ENCODE measurements at regions not wholly inside any gene's neighbourhood (a gene's known extent, or its start where the extent isn't known, plus 50 kb on each side); places are given as distances from the start of the nearest gene placed in this dataset.

DNA sequence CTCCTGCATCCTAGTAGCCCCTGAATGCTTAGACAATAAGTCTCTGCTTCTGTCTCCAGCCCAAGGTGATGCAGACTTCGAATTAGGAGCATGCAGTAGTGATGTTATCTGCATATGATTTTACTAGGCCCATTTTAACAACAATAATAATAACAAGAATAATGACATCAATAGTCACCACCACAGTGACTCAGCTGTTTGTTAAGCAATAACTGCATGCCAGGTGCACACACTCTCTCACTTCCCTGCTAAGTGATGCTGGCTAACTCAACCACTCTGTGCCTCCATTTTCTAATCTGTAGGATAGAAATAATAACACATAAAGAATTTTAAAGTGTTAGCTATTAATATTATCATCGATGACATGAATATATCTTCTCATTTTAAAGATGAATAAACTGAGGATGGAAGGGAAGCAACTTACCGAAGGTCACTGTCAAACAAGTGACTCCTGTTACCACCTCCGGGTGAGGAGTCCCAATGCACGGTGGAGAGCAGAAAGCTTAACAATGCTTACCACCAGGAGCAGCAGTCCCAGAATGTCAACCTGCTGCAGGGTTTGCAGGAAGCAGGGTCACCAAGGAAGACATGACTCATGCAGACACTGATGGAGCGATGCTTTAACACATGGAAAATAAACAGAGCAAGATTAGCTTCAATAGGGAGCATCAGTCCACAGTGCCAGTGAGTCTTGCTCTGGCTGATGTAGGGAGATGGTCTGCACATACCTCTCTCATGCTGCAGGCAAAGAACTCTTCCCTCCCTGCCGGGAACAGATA, 290.2 kb downstream of the SPATA17 start:
- TF ChIP-seq, protein P1, sequence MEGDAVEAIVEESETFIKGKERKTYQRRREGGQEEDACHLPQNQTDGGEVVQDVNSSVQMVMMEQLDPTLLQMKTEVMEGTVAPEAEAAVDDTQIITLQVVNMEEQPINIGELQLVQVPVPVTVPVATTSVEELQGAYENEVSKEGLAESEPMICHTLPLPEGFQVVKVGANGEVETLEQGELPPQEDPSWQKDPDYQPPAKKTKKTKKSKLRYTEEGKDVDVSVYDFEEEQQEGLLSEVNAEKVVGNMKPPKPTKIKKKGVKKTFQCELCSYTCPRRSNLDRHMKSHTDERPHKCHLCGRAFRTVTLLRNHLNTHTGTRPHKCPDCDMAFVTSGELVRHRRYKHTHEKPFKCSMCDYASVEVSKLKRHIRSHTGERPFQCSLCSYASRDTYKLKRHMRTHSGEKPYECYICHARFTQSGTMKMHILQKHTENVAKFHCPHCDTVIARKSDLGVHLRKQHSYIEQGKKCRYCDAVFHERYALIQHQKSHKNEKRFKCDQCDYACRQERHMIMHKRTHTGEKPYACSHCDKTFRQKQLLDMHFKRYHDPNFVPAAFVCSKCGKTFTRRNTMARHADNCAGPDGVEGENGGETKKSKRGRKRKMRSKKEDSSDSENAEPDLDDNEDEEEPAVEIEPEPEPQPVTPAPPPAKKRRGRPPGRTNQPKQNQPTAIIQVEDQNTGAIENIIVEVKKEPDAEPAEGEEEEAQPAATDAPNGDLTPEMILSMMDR (IDR thresholded peaks at IDR 0.05; ENCODE audit: insufficient read depth, missing control alignments), result no peak
- no peak for DNase-seq (ENCODE audit: insufficient read length, low spot score)
- no peak for FAIRE-seq

DNA sequence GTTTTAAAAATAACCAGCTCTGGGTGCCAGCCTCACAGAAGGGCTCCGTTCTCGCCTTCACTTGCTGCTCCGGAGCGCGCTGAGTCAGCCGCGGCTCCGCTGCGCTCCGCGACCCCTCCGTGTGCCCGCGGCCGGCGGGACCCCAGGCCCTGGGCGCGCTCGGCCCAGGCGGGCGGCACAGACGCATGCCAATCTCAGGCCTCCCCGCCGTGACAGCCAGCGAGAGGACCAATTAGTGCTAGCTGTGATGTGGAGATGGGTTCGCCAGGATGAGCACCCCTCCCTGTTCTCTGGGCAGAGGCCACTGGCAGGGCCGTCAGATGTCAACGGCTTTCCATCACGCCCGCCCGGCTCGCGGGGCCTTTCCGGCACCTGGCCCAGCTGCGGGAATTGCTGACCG, 293.8 kb downstream of the SPATA17 start:
- TF ChIP-seq, protein P1 (IDR thresholded peaks at IDR 0.05; ENCODE audit: insufficient read depth, missing control alignments), result no peak
- FAIRE-seq (no peak), DNase-seq (ENCODE audit: insufficient read length, low spot score) (no peak)

DNA sequence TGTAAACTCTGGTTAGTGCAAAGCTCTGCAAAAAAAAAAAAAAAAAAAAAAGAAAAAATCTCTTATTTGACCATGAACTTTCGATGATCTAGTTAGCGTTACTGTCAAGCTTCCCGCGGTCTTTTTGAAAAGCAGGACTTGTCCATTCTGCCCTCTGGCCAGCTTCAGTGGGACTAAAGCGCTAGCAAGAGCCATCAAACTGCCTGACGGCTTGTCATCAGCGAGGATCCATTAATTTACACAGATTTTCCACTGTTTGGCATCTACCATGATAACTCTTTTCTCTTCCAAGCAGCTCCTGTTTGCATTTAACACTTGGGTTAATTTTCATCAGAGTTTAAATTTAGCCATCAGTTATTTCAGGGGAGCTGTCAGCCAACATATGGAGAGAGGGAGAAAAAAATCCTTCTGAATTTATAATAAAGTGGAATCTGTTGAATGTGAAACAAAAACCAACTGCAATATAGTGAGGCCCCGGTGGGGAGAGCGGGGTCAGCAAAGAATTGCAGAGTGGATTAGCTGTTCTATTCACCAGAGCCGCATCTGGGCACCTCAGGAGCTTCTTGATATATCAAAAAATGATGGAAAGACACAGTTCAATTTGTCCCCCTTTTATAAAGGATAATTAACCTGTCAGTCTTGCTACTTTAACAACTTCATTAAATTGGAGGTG, 298.2 kb downstream of the SPATA17 start:
- DNase-seq (ENCODE audit: insufficient read length, low spot score) (no peak), FAIRE-seq (no peak)
- TF ChIP-seq, protein P1 (IDR thresholded peaks at IDR 0.05; ENCODE audit: insufficient read depth, missing control alignments), result no peak

DNA sequence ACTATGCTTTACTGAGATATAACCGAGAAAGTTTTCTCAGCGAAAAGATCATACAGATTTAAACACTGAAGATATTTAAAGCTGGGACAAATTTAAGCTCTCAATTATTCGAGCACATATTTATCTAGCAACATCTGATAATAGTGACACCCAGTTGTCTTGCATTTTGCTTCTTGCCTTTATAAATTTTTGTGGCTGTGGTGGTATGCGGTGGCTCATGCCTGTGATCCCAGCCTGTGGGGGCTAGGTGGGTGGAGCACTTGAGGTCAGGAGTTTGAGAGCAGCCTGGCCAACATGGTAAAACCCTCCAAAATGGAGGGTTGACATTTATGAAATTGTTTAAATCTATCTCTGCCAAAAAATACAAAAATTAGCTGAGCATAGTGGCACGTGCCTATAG, 312.2 kb downstream of the SPATA17 start:
- FAIRE-seq, result no peak
- TF ChIP-seq, protein P1 (IDR thresholded peaks at IDR 0.05; ENCODE audit: insufficient read depth, missing control alignments), result no peak

DNA sequence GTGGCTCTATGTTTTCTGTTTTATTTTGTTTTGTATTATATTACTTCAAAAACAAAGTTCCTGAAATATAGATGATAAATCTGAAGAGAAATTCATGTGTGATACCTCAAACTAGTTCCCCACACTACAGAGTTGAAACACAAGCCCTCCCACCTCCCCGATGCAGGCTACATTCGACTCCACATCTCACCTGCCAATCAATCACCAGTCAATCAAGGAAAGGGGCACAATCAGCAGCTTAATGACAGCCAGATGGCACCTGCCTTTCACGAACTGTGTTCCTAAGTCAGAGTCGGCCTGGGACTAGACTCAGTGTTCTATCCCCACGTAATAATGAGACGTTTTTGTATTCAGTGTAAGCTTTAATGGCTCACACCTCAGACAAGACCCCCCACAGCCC, 313.4 kb downstream of the SPATA17 start:
- no peak for DNase-seq (ENCODE audit: insufficient read length, low spot score)
- TF ChIP-seq, protein P1 (IDR thresholded peaks at IDR 0.05; ENCODE audit: insufficient read depth, missing control alignments), result no peak

More for the DNA sequence above, 312.2 kb downstream of the SPATA17 start:
- DNase-seq (ENCODE audit: insufficient read length, low spot score), result no peak

DNA sequence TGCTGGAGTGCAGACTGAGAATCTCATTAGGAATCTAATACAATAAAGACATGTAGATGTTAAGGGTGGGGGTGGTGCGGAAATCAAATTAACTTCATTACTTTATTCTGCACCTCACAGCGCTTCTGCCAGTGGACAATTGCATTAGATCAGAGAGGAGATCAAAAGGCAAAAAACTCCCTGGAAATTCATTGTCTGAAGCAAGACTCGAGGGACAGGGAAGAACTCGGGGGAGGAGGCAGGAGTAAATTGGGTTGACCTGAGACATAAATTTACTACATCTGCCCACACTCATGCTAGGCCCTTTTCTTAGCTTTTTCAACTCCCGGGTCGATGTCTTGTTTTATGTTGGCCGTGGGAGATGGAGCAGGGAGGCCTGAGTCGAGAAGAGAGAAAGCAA, 315.4 kb downstream of the SPATA17 start:
- FAIRE-seq (no peak), DNase-seq (ENCODE audit: insufficient read length, low spot score) (no peak)
- TF ChIP-seq, protein P1 (IDR thresholded peaks at IDR 0.05; ENCODE audit: insufficient read depth, missing control alignments), result no peak

More for the DNA sequence above, 313.4 kb downstream of the SPATA17 start:
- FAIRE-seq, result no peak

DNA sequence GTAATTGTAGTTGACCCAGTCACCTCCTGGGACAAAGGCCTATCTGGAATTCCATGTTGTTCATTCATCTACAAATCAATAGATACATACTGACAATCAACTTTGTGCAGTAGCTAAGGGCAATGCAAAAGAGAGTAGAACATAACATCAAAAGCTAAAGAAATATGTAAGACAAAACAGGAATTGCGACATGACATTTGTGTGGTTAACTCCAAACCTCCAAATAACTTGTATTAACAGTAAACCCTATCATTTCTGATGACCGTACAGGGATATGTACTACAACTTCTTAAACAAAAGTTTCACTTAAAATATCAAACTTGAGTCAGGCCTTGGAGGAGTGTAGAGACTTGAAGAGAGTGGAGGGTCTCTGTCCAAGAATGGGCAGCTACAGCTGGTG, 317.6 kb downstream of the SPATA17 start:
- TF ChIP-seq, protein P1 (IDR thresholded peaks at IDR 0.05; ENCODE audit: insufficient read depth, missing control alignments), result no peak
- no peak for DNase-seq (ENCODE audit: insufficient read length, low spot score)
- no peak for FAIRE-seq

Measured in D721Med (cell line).